Astrocyte of the cerebellum (primary cell): ENCODE measurements at regions not wholly inside any gene's neighbourhood (a gene's known extent, or its start where the extent isn't known, plus 50 kb on each side); places are given as distances from the start of the nearest gene placed in this dataset.
A peak's percentile ranks its signal among the peaks of the same experiment; 100 is the strongest.

Experiments
- DNase-seq: peaks from one replicate; pipeline ENCODE4 v3.0.0-alpha.2; 2011; ENCODE audit warnings: low read depth
- H3K4me3 ChIP-seq: 2 replicates; pipeline ENCODE4 v1.5.1; 2011; ENCODE audit warnings: mild to moderate bottlenecking, low read depth, low read length, moderate library complexity
- CTCF ChIP-seq: IDR thresholded peaks from 2 replicates; pipeline ENCODE4 v1.5.1; 2012; ENCODE audit warnings: low read length, low read depth, moderate library complexity, mild to moderate bottlenecking; ENCODE audit errors: missing control alignments
- in situ Hi-C: cut with HindIII; loops from 2 replicates; pipeline ENCODE4 v1.10.0; 2017; ENCODE audit warnings: low sequenced_read_pairs

- H3K4me3 ChIP-seq, result no peak overlapping the region
- in situ Hi-C loops, result no loop called here
- DNase-seq, result no peak
- no peak for TF ChIP-seq CTCF
Observed at GRCh38 chr12:116418551-116418950, 140.6 kb upstream of the MAP1LC3B2 start.

- no peak for TF ChIP-seq CTCF
- in situ Hi-C loops, result no loop called here
- no peak for DNase-seq
- H3K4me3 ChIP-seq, result no peak overlapping the region
Observed at GRCh38 chr12:116420227-116420880, 138.8 kb upstream of the MAP1LC3B2 start.

GRCh38 chr12:116421785-116422538, 137.2 kb upstream of the MAP1LC3B2 start:
- in situ Hi-C loops, result no loop called here
- no peak overlapping the region for H3K4me3 ChIP-seq
- no peak for DNase-seq
- TF ChIP-seq CTCF, result no peak

GRCh38 chr12:116423094-116423493, 136.1 kb upstream of the MAP1LC3B2 start:
- no peak overlapping the region for H3K4me3 ChIP-seq
- TF ChIP-seq CTCF, result no peak
- in situ Hi-C loops, result no loop called here
- DNase-seq, result no peak

GRCh38 chr12:116425256-116426193, 133.7 kb upstream of the MAP1LC3B2 start:
- no peak overlapping the region for H3K4me3 ChIP-seq
- no peak for DNase-seq
- TF ChIP-seq CTCF, result no peak
- in situ Hi-C loops, result no loop called here

- no peak overlapping the region for H3K4me3 ChIP-seq
- in situ Hi-C loops, result no loop called here
- TF ChIP-seq CTCF, result peak; percentile 74
- DNase-seq, result peak; percentile 96
Observed at GRCh38 chr12:116426391-116427136, 132.6 kb upstream of the MAP1LC3B2 start.
